ENCODE measurements at regions not wholly inside any gene's neighbourhood (a gene's known extent, or its start where the extent isn't known, plus 50 kb on each side); places are given as distances from the start of the nearest gene placed in this dataset.

DNA sequence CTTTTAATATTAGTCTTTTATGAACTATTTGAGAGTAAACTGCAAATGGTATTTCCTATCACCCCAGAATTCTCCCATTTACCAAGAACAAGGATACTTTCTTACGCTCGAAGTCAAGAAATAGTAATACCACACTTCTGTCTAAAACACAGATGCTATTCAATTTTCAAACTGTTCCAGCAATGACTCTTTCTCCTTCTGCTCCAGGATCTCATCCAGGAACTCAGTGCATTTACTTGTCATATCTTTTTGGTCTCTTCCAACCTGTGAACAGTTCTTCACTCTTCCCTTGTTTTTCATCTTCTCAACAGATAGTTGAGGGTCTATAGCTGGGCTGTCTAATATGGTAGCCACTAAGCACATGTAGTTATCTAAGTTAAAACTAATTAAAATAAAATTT, 87.1 kb upstream of the GAP43 start:
- TF ChIP-seq, protein P1, sequence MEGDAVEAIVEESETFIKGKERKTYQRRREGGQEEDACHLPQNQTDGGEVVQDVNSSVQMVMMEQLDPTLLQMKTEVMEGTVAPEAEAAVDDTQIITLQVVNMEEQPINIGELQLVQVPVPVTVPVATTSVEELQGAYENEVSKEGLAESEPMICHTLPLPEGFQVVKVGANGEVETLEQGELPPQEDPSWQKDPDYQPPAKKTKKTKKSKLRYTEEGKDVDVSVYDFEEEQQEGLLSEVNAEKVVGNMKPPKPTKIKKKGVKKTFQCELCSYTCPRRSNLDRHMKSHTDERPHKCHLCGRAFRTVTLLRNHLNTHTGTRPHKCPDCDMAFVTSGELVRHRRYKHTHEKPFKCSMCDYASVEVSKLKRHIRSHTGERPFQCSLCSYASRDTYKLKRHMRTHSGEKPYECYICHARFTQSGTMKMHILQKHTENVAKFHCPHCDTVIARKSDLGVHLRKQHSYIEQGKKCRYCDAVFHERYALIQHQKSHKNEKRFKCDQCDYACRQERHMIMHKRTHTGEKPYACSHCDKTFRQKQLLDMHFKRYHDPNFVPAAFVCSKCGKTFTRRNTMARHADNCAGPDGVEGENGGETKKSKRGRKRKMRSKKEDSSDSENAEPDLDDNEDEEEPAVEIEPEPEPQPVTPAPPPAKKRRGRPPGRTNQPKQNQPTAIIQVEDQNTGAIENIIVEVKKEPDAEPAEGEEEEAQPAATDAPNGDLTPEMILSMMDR (IDR thresholded peaks at IDR 0.05; ENCODE audit: insufficient read depth, low read length, severe bottlenecking) = no peak
- Histone ChIP-seq H3K36me3 (ENCODE audit: control insufficient read depth, insufficient read depth, low read length) (no peaks in the 10 kb centered on the region), H3K27me3 (ENCODE audit: control insufficient read depth, insufficient read depth, low read length) (no peaks in the 10 kb centered on the region), H3K4me3 (ENCODE audit: low read depth, low read length) (no peak overlapping the region)
- DNase-seq (ENCODE audit: low read depth) = no peak
- no peak for FAIRE-seq

DNA sequence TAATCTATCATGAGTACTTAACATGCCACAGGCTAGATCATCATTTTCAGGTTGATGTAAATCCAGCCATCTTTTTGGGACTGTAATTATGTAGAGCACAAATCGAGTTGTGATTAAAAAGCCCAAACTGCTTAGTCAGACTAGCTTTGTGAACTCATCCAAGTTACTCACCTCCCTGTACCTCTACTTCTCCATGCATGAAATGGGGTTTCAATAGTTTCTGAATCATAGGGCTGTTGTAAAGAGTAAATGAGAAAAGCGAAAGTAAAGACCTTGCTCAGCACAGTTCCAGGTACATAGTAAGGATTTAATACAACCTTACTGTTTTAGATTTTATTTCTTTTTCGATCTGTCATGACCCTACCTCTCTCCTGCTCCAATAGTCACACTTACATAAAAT, 85.6 kb upstream of the GAP43 start:
- TF ChIP-seq, protein P1 (IDR thresholded peaks at IDR 0.05; ENCODE audit: insufficient read depth, low read length, severe bottlenecking) = no peak
- DNase-seq (ENCODE audit: low read depth) = no peak

DNA sequence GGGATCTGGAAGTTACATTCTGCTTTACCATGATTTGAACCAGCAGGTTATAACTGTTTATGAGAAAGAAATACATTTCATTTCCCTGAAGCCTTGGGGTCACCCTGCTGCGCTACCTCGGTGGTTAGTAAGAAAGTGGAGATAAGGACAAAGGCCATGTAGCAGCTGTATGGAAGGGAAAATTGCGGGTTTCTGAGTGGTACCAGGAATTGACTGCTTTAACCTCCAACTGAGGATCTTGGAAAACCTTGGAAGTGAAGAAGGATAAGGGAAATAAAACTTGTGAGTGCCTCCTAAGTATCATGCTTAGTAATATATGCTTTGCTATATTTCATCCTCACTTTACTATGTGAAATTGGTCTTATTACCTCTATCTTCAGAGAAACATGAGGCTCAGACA, 76.1 kb upstream of the GAP43 start:
- Histone ChIP-seq H3K27me3 (ENCODE audit: control insufficient read depth, insufficient read depth, low read length) (no peaks in the 10 kb centered on the region), H3K36me3 (ENCODE audit: control insufficient read depth, insufficient read depth, low read length) (no peaks in the 10 kb centered on the region), H3K4me3 (ENCODE audit: low read depth, low read length) (no peak overlapping the region)
- TF ChIP-seq, protein P1 (IDR thresholded peaks at IDR 0.05; ENCODE audit: insufficient read depth, low read length, severe bottlenecking) = no peak
- FAIRE-seq (no peak), DNase-seq (ENCODE audit: low read depth) (no peak)

More for the DNA sequence above, 85.6 kb upstream of the GAP43 start:
- Histone ChIP-seq H3K36me3 (ENCODE audit: control insufficient read depth, insufficient read depth, low read length) (no peaks in the 10 kb centered on the region), H3K27me3 (ENCODE audit: control insufficient read depth, insufficient read depth, low read length) (no peaks in the 10 kb centered on the region), H3K4me3 (ENCODE audit: low read depth, low read length) (no peak overlapping the region)
- no peak for FAIRE-seq

DNA sequence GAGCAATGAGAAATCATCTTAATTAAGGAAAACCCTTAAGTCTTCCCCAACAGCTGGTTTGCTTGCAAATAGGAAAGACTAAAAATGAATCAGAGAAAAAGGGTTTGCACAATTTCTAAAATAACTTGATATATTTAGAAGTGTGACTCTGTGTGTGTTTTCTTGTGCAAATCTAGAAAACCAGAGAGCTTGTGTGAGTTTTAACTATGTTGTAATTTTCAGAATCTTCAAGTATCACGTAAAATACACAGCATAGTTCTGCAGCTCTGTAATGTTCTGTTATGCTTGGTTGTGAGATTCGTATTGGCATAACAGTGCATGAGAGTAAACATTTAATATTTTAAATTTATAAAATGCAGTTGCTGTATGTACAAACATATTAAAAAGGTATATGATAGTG, 74.7 kb upstream of the GAP43 start:
- DNase-seq (ENCODE audit: low read depth) = no peak
- FAIRE-seq = no peak
- Histone ChIP-seq H3K27me3 (ENCODE audit: control insufficient read depth, insufficient read depth, low read length) (no peaks in the 10 kb centered on the region), H3K36me3 (ENCODE audit: control insufficient read depth, insufficient read depth, low read length) (no peaks in the 10 kb centered on the region), H3K4me3 (ENCODE audit: low read depth, low read length) (no peak overlapping the region)
- TF ChIP-seq, protein P1 (IDR thresholded peaks at IDR 0.05; ENCODE audit: insufficient read depth, low read length, severe bottlenecking) = no peak

DNA sequence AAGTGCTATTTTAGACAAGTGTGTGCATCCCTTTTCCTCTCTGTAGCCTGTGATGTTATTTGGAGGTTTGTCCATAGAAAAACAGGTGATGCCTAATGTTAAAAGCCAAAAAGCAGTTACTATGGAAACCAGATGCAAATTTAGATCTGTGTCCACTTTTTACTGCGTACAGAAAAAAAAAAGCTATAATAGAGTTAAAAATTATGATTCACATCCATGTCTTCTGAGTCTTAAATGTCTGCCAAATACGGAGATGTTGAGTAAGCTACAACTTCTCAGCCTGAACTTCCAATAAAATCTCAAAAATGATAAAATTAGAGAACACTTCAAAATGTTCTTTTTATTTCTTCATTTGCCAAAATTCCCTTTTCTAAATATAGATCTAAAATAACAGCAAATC, 74.2 kb upstream of the GAP43 start:
- no peak for DNase-seq (ENCODE audit: low read depth)
- H3K36me3 ChIP-seq (ENCODE audit: control insufficient read depth, insufficient read depth, low read length) = no peaks in the 10 kb centered on the region
- no peak overlapping the region for H3K4me3 ChIP-seq (ENCODE audit: low read depth, low read length)
- TF ChIP-seq, protein P1 (IDR thresholded peaks at IDR 0.05; ENCODE audit: insufficient read depth, low read length, severe bottlenecking) = no peak
- no peaks in the 10 kb centered on the region for H3K27me3 ChIP-seq (ENCODE audit: control insufficient read depth, insufficient read depth, low read length)
- FAIRE-seq = no peak

DNA sequence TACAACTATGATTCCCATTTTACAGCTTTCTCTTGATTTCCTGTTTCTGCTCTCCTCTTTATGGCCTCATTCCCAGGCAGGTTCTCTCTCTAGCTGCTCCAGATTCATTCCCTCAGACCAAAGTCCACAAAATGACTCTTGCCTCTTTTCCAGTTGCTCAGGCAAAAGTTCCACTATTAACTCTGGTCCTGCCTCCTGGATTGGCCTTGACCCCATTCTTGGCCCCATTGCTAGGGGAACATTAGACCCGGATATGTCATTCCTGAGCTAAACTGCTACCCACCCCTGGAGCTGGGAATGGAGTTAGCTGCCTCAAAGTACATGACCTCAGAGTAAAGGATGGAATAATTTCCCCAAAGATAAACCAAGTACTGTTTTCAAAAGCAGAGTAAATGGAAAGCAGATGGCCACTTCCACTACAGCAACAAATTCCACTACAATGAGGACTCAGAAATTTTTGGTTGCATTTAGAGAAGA, 73.0 kb upstream of the GAP43 start:
- no peaks in the 10 kb centered on the region for H3K27me3 ChIP-seq (ENCODE audit: control insufficient read depth, insufficient read depth, low read length)
- no peak overlapping the region for H3K4me3 ChIP-seq (ENCODE audit: low read depth, low read length)
- TF ChIP-seq, protein P1 (IDR thresholded peaks at IDR 0.05; ENCODE audit: insufficient read depth, low read length, severe bottlenecking) = no peak
- H3K36me3 ChIP-seq (ENCODE audit: control insufficient read depth, insufficient read depth, low read length) = no peaks in the 10 kb centered on the region
- DNase-seq (ENCODE audit: low read depth) = no peak
- no peak for FAIRE-seq

Measured in bronchial epithelial cell (primary cell).